ENCODE measurements at regions not wholly inside any gene's neighbourhood (a gene's known extent, or its start where the extent isn't known, plus 50 kb on each side); places are given as distances from the start of the nearest gene placed in this dataset.

GRCh38 chr9:75488719-75489110 lies 400.4 kb downstream of the OSTF1 start:
- no peak for TF ChIP-seq TEAD4 (IDR thresholded peaks at IDR 0.05)
- TF ChIP-seq TCF12 (IDR thresholded peaks at IDR 0.05; ENCODE audit: low read depth) = no peak
- TF ChIP-seq EP300 (IDR thresholded peaks at IDR 0.05; ENCODE audit: borderline replicate concordance) = no peak
- TF ChIP-seq YY1 (IDR thresholded peaks at IDR 0.05; ENCODE audit: low read depth) = no peak
- no peak for TF ChIP-seq REST (IDR thresholded peaks at IDR 0.05; ENCODE audit: low read depth)
- TF ChIP-seq MAX (IDR thresholded peaks at IDR 0.05) = no peak
- no peak for TF ChIP-seq ZBTB7A (IDR thresholded peaks at IDR 0.05; ENCODE audit: low read depth)
- TF ChIP-seq RAD21 (IDR thresholded peaks at IDR 0.05; ENCODE audit: low read depth) = no peak
- TF ChIP-seq CEBPB (IDR thresholded peaks at IDR 0.05) = no peak
- no peak for TF ChIP-seq TAF1 (IDR thresholded peaks at IDR 0.05; ENCODE audit: low read depth)
- no peak for TF ChIP-seq USF1 (IDR thresholded peaks at IDR 0.05)
- no peak for TF ChIP-seq FOXM1 (IDR thresholded peaks at IDR 0.05; ENCODE audit: borderline replicate concordance, low read depth)
- no peak for TF ChIP-seq CREB1 (IDR thresholded peaks at IDR 0.05; ENCODE audit: low read depth)
- TF ChIP-seq NFIC (IDR thresholded peaks at IDR 0.05) = no peak

- no peak for TF ChIP-seq NFIC (IDR thresholded peaks at IDR 0.05)
- TF ChIP-seq YY1 (IDR thresholded peaks at IDR 0.05; ENCODE audit: low read depth) = no peak
- TF ChIP-seq TEAD4 (IDR thresholded peaks at IDR 0.05) = no peak
- TF ChIP-seq REST (IDR thresholded peaks at IDR 0.05; ENCODE audit: low read depth) = no peak
- TF ChIP-seq CEBPB (IDR thresholded peaks at IDR 0.05) = no peak
- TF ChIP-seq ZBTB7A (IDR thresholded peaks at IDR 0.05; ENCODE audit: low read depth) = no peak
Measured at GRCh38 chr9:75490326-75490725, 400.1 kb upstream of the PCSK5 start.

- TF ChIP-seq TEAD4 (IDR thresholded peaks at IDR 0.05) (no peak), NFIC (IDR thresholded peaks at IDR 0.05) (no peak), MAX (IDR thresholded peaks at IDR 0.05) (no peak), USF1 (IDR thresholded peaks at IDR 0.05) (no peak), TCF12 (IDR thresholded peaks at IDR 0.05; ENCODE audit: low read depth) (no peak), FOXM1 (IDR thresholded peaks at IDR 0.05; ENCODE audit: borderline replicate concordance, low read depth) (no peak), ZBTB7A (IDR thresholded peaks at IDR 0.05; ENCODE audit: low read depth) (no peak)
Measured at GRCh38 chr9:75491533-75491932, 398.9 kb upstream of the PCSK5 start.

- no peak for TF ChIP-seq FOXM1 (IDR thresholded peaks at IDR 0.05; ENCODE audit: borderline replicate concordance, low read depth)
- TF ChIP-seq NFIC (IDR thresholded peaks at IDR 0.05) = no peak
- TF ChIP-seq YY1 (IDR thresholded peaks at IDR 0.05; ENCODE audit: low read depth) = no peak
- TF ChIP-seq EGR1 (IDR thresholded peaks at IDR 0.05) = no peak
- no peak for TF ChIP-seq CREB1 (IDR thresholded peaks at IDR 0.05; ENCODE audit: low read depth)
- no peak for TF ChIP-seq ZBTB7A (IDR thresholded peaks at IDR 0.05; ENCODE audit: low read depth)
- TF ChIP-seq TEAD4 (IDR thresholded peaks at IDR 0.05) = no peak
- TF ChIP-seq TCF12 (IDR thresholded peaks at IDR 0.05; ENCODE audit: low read depth) = no peak
- TF ChIP-seq RAD21 (IDR thresholded peaks at IDR 0.05; ENCODE audit: low read depth) = no peak
- TF ChIP-seq TAF1 (IDR thresholded peaks at IDR 0.05; ENCODE audit: low read depth) = no peak
- no peak for TF ChIP-seq EP300 (IDR thresholded peaks at IDR 0.05; ENCODE audit: borderline replicate concordance)
Measured at GRCh38 chr9:75499812-75500211, 390.7 kb upstream of the PCSK5 start.

- TF ChIP-seq USF1 (IDR thresholded peaks at IDR 0.05) (no peak), NFIC (IDR thresholded peaks at IDR 0.05) (no peak), TAF1 (IDR thresholded peaks at IDR 0.05; ENCODE audit: low read depth) (no peak), MAX (IDR thresholded peaks at IDR 0.05) (no peak), EP300 (IDR thresholded peaks at IDR 0.05; ENCODE audit: borderline replicate concordance) (no peak), TCF12 (IDR thresholded peaks at IDR 0.05; ENCODE audit: low read depth) (no peak), ZBTB7A (IDR thresholded peaks at IDR 0.05; ENCODE audit: low read depth) (no peak), RAD21 (IDR thresholded peaks at IDR 0.05; ENCODE audit: low read depth) (no peak), TEAD4 (IDR thresholded peaks at IDR 0.05) (no peak), CREB1 (IDR thresholded peaks at IDR 0.05; ENCODE audit: low read depth) (no peak), FOXM1 (IDR thresholded peaks at IDR 0.05; ENCODE audit: borderline replicate concordance, low read depth) (no peak), YY1 (IDR thresholded peaks at IDR 0.05; ENCODE audit: low read depth) (no peak), REST (IDR thresholded peaks at IDR 0.05; ENCODE audit: low read depth) (no peak), EGR1 (IDR thresholded peaks at IDR 0.05) (no peak), CEBPB (IDR thresholded peaks at IDR 0.05) (no peak)
Measured at GRCh38 chr9:75500479-75500878, 390.0 kb upstream of the PCSK5 start.

All from Ishikawa (cell line).